ENCODE measurements at regions not wholly inside any gene's neighbourhood (a gene's known extent, or its start where the extent isn't known, plus 50 kb on each side); places are given as distances from the start of the nearest gene placed in this dataset.

GRCh38 chr10:55098452-55098851 lies 297.4 kb upstream of the PCDH15 start:
- TF ChIP-seq CTCF (conservative IDR thresholded peaks at IDR 0.05; ENCODE audit: low read length): no peak
- no peak for DNase-seq (ENCODE audit: low read depth)
- no peak overlapping the region for H3K4me3 ChIP-seq (ENCODE audit: low read length)

GRCh38 chr10:55091691-55092328 lies 290.8 kb upstream of the PCDH15 start:
- no peak overlapping the region for H3K4me3 ChIP-seq (ENCODE audit: low read length)
- peak; percentile 78 for TF ChIP-seq CTCF (conservative IDR thresholded peaks at IDR 0.05; ENCODE audit: low read length)
- DNase-seq (ENCODE audit: low read depth): peak; percentile 3

GRCh38 chr10:55078121-55078520 lies 277.1 kb upstream of the PCDH15 start:
- TF ChIP-seq CTCF (conservative IDR thresholded peaks at IDR 0.05; ENCODE audit: low read length): no peak
- no peak overlapping the region for H3K4me3 ChIP-seq (ENCODE audit: low read length)
- DNase-seq (ENCODE audit: low read depth): no peak

GRCh38 chr10:55065185-55065584 lies 264.2 kb upstream of the PCDH15 start:
- DNase-seq (ENCODE audit: low read depth): no peak
- H3K4me3 ChIP-seq (ENCODE audit: low read length): no peak overlapping the region
- no peak for TF ChIP-seq CTCF (conservative IDR thresholded peaks at IDR 0.05; ENCODE audit: low read length)

GRCh38 chr10:55063811-55064210 lies 262.8 kb upstream of the PCDH15 start:
- TF ChIP-seq CTCF (conservative IDR thresholded peaks at IDR 0.05; ENCODE audit: low read length): no peak
- no peak for DNase-seq (ENCODE audit: low read depth)
- H3K4me3 ChIP-seq (ENCODE audit: low read length): no peak overlapping the region

- no peak for DNase-seq (ENCODE audit: low read depth)
- no peak for TF ChIP-seq CTCF (conservative IDR thresholded peaks at IDR 0.05; ENCODE audit: low read length)
- H3K4me3 ChIP-seq (ENCODE audit: low read length): no peak overlapping the region
Measured at GRCh38 chr10:55062349-55062748, 261.3 kb upstream of the PCDH15 start.

- H3K4me3 ChIP-seq (ENCODE audit: low read length): no peak overlapping the region
- DNase-seq (ENCODE audit: low read depth): no peak
- no peak for TF ChIP-seq CTCF (conservative IDR thresholded peaks at IDR 0.05; ENCODE audit: low read length)
Measured at GRCh38 chr10:55058800-55059199, 257.8 kb upstream of the PCDH15 start.

Data from AG10803 (cell line).